ENCODE measurements at regions not wholly inside any gene's neighbourhood (a gene's known extent, or its start where the extent isn't known, plus 50 kb on each side); places are given as distances from the start of the nearest gene placed in this dataset.

DNA sequence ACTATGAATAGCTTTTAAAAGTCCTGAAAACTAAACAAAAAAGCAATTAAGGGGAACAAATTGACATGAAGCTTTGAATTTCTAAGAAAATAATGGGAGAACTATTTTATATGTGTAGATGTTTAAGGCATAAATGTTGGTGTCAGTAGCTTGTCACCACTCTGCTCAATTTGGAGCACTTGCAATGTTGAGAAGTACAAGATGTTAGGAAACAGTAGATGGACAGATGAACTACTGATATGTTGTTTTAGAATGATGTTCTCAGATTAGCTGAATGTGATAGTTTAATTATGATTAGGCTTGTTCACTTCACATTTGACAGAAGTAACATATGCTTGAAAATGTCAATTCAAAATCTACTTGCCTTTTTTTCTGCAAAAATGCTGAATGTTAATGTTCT lies 525.7 kb upstream of the IGFBP7 start:
- H3K9ac ChIP-seq (ENCODE audit: insufficient read depth in 1 of 2, low read length in 2 of 2): no peak overlapping the region
- H3K27me3 ChIP-seq (ENCODE audit: control insufficient read depth in 3 of 3, insufficient read depth in 3 of 3, low read length in 2 of 3): no peaks in the 10 kb centered on the region
- DNase-seq: no peak
- H3K4me3 ChIP-seq: no peak overlapping the region
- TF ChIP-seq, protein P1, sequence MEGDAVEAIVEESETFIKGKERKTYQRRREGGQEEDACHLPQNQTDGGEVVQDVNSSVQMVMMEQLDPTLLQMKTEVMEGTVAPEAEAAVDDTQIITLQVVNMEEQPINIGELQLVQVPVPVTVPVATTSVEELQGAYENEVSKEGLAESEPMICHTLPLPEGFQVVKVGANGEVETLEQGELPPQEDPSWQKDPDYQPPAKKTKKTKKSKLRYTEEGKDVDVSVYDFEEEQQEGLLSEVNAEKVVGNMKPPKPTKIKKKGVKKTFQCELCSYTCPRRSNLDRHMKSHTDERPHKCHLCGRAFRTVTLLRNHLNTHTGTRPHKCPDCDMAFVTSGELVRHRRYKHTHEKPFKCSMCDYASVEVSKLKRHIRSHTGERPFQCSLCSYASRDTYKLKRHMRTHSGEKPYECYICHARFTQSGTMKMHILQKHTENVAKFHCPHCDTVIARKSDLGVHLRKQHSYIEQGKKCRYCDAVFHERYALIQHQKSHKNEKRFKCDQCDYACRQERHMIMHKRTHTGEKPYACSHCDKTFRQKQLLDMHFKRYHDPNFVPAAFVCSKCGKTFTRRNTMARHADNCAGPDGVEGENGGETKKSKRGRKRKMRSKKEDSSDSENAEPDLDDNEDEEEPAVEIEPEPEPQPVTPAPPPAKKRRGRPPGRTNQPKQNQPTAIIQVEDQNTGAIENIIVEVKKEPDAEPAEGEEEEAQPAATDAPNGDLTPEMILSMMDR (IDR thresholded peaks at IDR 0.05; ENCODE audit: control extremely low read depth, extremely low read depth): no peak
- no peak for ATAC-seq (ENCODE audit: insufficient read depth, low FRiP score)
- no peaks in the 10 kb centered on the region for H3K4me1 ChIP-seq (ENCODE audit: control insufficient read depth in 5 of 5, insufficient read depth in 5 of 5, low read length in 5 of 5)
- H3K36me3 ChIP-seq (ENCODE audit: control insufficient read depth in 4 of 4, insufficient read depth in 4 of 4, low read length in 4 of 4): no peaks in the 10 kb centered on the region
- H3K27ac ChIP-seq (ENCODE audit: low read depth in 1 of 2, low read length in 1 of 2): no peak overlapping the region
- no peaks in the 10 kb centered on the region for H3K9me3 ChIP-seq (ENCODE audit: control insufficient read depth in 4 of 4, insufficient read depth in 3 of 4, low read length in 3 of 4)

DNA sequence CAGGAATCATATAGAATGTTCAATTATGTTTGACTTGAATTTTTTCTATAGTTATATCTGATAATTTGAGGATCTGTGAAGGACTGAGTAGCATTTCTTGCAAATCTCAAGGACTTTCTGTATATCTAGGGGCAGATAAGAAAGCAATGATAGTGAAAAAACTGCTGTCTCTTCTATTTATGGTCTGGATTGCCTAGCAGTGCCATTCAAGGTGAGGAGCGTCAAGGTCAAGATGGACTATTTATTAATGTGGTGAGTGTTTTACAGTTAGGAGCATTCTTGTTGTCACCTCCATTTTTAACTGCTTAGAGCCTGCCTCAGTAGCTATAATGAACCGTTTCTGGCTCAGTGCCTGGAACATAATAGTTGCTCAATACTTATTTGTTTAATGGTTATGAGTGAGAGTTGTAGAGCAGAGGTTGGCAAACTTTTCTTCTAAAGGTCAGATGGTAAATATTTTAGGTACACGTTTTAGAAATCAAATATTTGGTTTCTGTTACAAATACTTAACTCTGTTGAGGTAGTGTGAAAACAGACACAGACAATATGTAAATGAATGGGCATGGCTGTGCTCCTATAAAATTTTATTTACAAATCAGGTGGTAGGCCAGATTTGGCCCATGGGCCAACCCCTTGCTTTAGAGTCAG lies 523.2 kb upstream of the IGFBP7 start:
- DNase-seq (peak in 1 of 3 donors; percentile 12), ATAC-seq (ENCODE audit: insufficient read depth, low FRiP score) (no peak)
- TF ChIP-seq, protein P1 (IDR thresholded peaks at IDR 0.05; ENCODE audit: control extremely low read depth, extremely low read depth): no peak
- Histone ChIP-seq H3K9ac (ENCODE audit: insufficient read depth in 1 of 2, low read length in 2 of 2) (no peak overlapping the region), H3K4me1 (ENCODE audit: control insufficient read depth in 5 of 5, insufficient read depth in 5 of 5, low read length in 5 of 5) (no peaks in the 10 kb centered on the region), H3K36me3 (ENCODE audit: control insufficient read depth in 4 of 4, insufficient read depth in 4 of 4, low read length in 4 of 4) (no peaks in the 10 kb centered on the region), H3K9me3 (ENCODE audit: control insufficient read depth in 4 of 4, insufficient read depth in 3 of 4, low read length in 3 of 4) (no peaks in the 10 kb centered on the region), H3K27me3 (ENCODE audit: control insufficient read depth in 3 of 3, insufficient read depth in 3 of 3, low read length in 2 of 3) (no peaks in the 10 kb centered on the region), H3K4me3 (no peak overlapping the region), H3K27ac (ENCODE audit: low read depth in 1 of 2, low read length in 1 of 2) (no peak overlapping the region)
- 52 to 70% methylated on average over 3 of the region's 3 CpGs for WGBS, 2 donors

DNA sequence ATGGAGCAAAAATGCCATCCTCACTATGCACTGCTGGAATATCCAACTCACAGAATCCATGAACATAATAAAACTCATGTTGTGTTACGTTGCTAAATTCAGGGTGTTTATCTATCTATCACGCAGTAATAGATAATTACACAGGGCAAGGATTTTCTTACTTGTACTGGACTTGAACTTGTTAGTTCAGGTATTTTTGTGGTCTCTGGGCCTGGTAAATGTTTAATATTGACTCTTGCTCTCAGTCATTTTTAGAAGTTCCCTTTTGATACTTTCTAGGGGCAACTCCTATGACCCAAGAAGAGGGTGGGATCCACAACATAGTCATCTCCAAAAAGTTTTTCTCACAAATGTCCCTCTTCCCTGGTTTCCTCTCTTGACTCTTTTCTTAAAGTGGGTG lies 522.4 kb upstream of the IGFBP7 start:
- Histone ChIP-seq H3K4me3 (no peak overlapping the region), H3K27ac (ENCODE audit: low read depth in 1 of 2, low read length in 1 of 2) (no peak overlapping the region), H3K27me3 (ENCODE audit: control insufficient read depth in 3 of 3, insufficient read depth in 3 of 3, low read length in 2 of 3) (no peaks in the 10 kb centered on the region), H3K9me3 (ENCODE audit: control insufficient read depth in 4 of 4, insufficient read depth in 3 of 4, low read length in 3 of 4) (no peaks in the 10 kb centered on the region), H3K36me3 (ENCODE audit: control insufficient read depth in 4 of 4, insufficient read depth in 4 of 4, low read length in 4 of 4) (no peaks in the 10 kb centered on the region), H3K4me1 (ENCODE audit: control insufficient read depth in 5 of 5, insufficient read depth in 5 of 5, low read length in 5 of 5) (no peaks in the 10 kb centered on the region), H3K9ac (ENCODE audit: insufficient read depth in 1 of 2, low read length in 2 of 2) (no peak overlapping the region)
- WGBS, 2 donors: 81 to 86% methylated on average over 2 of the region's 2 CpGs
- no peak for DNase-seq
- ATAC-seq (ENCODE audit: insufficient read depth, low FRiP score): no peak
- TF ChIP-seq, protein P1 (IDR thresholded peaks at IDR 0.05; ENCODE audit: control extremely low read depth, extremely low read depth): no peak

DNA sequence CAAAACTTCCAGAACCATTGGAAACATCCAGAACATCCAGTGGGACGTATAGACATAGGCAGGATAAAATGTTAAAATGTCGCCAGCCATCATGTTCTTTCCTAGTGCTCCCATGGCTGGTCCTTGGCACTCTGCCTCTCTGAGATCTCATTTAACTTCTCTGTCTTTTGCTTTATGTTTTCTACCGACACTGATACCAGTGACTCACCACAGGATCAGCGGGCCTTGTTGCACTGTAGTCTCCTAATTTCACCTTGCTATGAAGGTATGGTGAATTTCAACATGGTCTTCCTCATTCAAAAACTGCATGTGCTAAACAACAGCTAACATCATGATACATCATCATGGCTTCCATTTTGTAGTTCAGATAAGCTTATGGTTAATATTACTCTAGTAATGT lies 521.0 kb upstream of the IGFBP7 start:
- no peaks in the 10 kb centered on the region for H3K4me1 ChIP-seq (ENCODE audit: control insufficient read depth in 5 of 5, insufficient read depth in 5 of 5, low read length in 5 of 5)
- H3K9me3 ChIP-seq (ENCODE audit: control insufficient read depth in 4 of 4, insufficient read depth in 3 of 4, low read length in 3 of 4): no peaks in the 10 kb centered on the region
- TF ChIP-seq, protein P1 (IDR thresholded peaks at IDR 0.05; ENCODE audit: control extremely low read depth, extremely low read depth): no peak
- no peaks in the 10 kb centered on the region for H3K36me3 ChIP-seq (ENCODE audit: control insufficient read depth in 4 of 4, insufficient read depth in 4 of 4, low read length in 4 of 4)
- H3K4me3 ChIP-seq: no peak overlapping the region
- H3K27ac ChIP-seq (ENCODE audit: low read depth in 1 of 2, low read length in 1 of 2): no peak overlapping the region
- DNase-seq: no peak
- ATAC-seq (ENCODE audit: insufficient read depth, low FRiP score): no peak
- WGBS, 2 donors: 91% methylated on average over 4 of the region's 4 CpGs
- no peak overlapping the region for H3K9ac ChIP-seq (ENCODE audit: insufficient read depth in 1 of 2, low read length in 2 of 2)
- no peaks in the 10 kb centered on the region for H3K27me3 ChIP-seq (ENCODE audit: control insufficient read depth in 3 of 3, insufficient read depth in 3 of 3, low read length in 2 of 3)
